Right lobe of liver (tissue), 6 donors: ENCODE measurements at regions not wholly inside any gene's neighbourhood (a gene's known extent, or its start where the extent isn't known, plus 50 kb on each side); places are given as distances from the start of the nearest gene placed in this dataset.

Experiments
- ATAC-seq, 4 donors: fragments of 200-7000 bp; cut with Tn5 transposase; one replicate each; pipeline ENCODE4 v1.9.1; 2020; ENCODE audit warnings: mild to moderate bottlenecking in 4 of 4, moderate library complexity in 4 of 4
- DNase-seq, 3 donors: peaks; one replicate each; pipeline ENCODE4 v3.0.0-alpha.2; 2020
- H3K27ac ChIP-seq, 3 donors: fragments of 200-600 bp; one replicate each; pipeline ENCODE4 v1.8.0; 2022
- H3K27me3 ChIP-seq, 2 donors: fragments of 200-600 bp; one replicate each; pipeline ENCODE4 v1.8.0; 2022
- H3K36me3 ChIP-seq, 4 donors: fragments of 200-600 bp; sonication (generic) in 1 of 4; one replicate each; pipeline versions ENCODE4 v1.5.1 to v1.8.0; 2017 to 2022; ENCODE audit warnings: control low read depth in 1 of 4
- H3K4me1 ChIP-seq, 4 donors: fragments of 200-600 bp; sonication (generic) in 1 of 4; one replicate each; pipeline versions ENCODE4 v1.5.1 to v1.8.0; 2017 to 2022; ENCODE audit warnings: control low read depth in 1 of 4
- H3K4me3 ChIP-seq, 3 donors: fragments of 200-600 bp; one replicate each; pipeline ENCODE4 v1.8.0; 2022
- H3K9me3 ChIP-seq, 4 donors: fragments of 200-600 bp; sonication (generic) in 1 of 4; one replicate each; pipeline versions ENCODE4 v1.5.1 to v1.8.0; 2017 to 2022; ENCODE audit warnings: control low read depth in 1 of 4
- POLR2A ChIP-seq: fragments of 450-650 bp; IDR thresholded peaks from one replicate; pipeline ENCODE4 v1.6.1; 2017; ENCODE audit warnings: antibody characterized with exemption, mild to moderate bottlenecking
- WGBS: methylation state at CpG from one replicate; pipeline ENCODE4 v1.1.6; 2018; ENCODE audit warnings: low coverage, low lambda C conversion rate; ENCODE audit not compliant: insufficient coverage; ENCODE audit errors: missing lambda C conversion rate; 5-methylcytosine and 5-hydroxymethylcytosine counted together
- intact Hi-C, 2 donors: fragments of 100-400 bp; cut with DNase I; formaldehyde crosslinking; loops; one replicate each; pipeline versions ENCODE4 v1.11.2 to v1.14.1; 2022
- TF ChIP-seq, protein P1 (sequence below), 4 donors: fragments of 200-600 bp in 3 of 4; fragments of 450-650 bp in 1 of 4; IDR thresholded peaks; one replicate each; pipeline versions ENCODE4 v1.5.1 to v1.8.0; 2016 to 2022; ENCODE audit warnings: antibody characterized with exemption in 4 of 4, mild to moderate bottlenecking in 2 of 4
- donor health status: DM: no; HTN: yes; CAD: no.
- donor health status: DM: no; HTN: no; CAD: no.
- donor health status: DM: no; HTN: no; CAD: no.
- donor health status: DM: no; HTN: yes; CAD: no.
- donor health status: DM: no; HTN: yes; CAD: no.

DNA sequence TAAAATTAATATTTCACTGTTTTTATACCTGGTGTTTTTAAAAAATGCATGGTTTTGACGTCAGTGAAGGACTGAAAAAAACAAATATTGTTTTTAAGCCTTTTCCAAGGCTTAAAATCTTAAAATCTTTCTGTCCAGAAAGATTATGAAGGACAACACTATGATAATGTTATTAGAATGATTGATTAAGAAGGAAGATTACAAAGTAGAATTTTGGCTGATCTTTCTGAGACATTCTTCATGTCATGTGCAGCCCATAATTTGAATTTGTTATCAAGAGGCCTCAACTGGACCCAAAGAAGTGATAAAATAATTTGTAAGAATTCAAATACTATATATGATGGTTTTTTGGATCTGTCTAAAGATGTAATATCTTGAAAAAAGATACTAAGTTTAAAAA, 584.4 kb upstream of the CXADR start:
- Histone ChIP-seq H3K36me3 (no peaks in the 10 kb centered on the region), H3K27me3 (no peaks in the 10 kb centered on the region), H3K4me3 (no peak overlapping the region), H3K4me1 (no peaks in the 10 kb centered on the region), H3K27ac (no peak overlapping the region), H3K9me3 (no peaks in the 10 kb centered on the region)
- 11% methylated on average over 1 of the region's 1 CpG for WGBS
- DNase-seq (no peak), ATAC-seq (no peak)
- TF ChIP-seq, protein P1, sequence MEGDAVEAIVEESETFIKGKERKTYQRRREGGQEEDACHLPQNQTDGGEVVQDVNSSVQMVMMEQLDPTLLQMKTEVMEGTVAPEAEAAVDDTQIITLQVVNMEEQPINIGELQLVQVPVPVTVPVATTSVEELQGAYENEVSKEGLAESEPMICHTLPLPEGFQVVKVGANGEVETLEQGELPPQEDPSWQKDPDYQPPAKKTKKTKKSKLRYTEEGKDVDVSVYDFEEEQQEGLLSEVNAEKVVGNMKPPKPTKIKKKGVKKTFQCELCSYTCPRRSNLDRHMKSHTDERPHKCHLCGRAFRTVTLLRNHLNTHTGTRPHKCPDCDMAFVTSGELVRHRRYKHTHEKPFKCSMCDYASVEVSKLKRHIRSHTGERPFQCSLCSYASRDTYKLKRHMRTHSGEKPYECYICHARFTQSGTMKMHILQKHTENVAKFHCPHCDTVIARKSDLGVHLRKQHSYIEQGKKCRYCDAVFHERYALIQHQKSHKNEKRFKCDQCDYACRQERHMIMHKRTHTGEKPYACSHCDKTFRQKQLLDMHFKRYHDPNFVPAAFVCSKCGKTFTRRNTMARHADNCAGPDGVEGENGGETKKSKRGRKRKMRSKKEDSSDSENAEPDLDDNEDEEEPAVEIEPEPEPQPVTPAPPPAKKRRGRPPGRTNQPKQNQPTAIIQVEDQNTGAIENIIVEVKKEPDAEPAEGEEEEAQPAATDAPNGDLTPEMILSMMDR (IDR thresholded peaks at IDR 0.05) = no peak
- no peak for TF ChIP-seq POLR2A
- intact Hi-C loops = no loop called here

DNA sequence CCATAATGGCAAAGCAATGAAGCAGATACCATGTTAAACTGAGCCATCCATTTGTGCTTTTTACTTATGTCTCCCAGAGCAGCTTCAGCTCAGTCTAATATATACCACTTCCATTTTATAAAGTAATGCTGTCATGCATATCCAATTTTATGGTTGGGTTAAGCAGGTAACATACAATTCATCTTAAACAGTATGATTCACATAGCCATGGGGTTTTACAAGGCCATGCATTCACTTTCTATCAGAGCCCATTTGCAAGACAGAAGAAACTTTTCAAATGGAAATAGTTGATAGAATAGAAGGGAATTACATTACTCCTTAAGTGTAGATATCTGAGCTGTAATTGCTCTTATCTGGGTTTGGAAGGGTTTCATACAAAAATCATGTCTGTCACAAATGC, 580.5 kb upstream of the CXADR start:
- intact Hi-C loops = no loop called here
- Histone ChIP-seq H3K9me3 (no peaks in the 10 kb centered on the region), H3K27me3 (no peaks in the 10 kb centered on the region), H3K27ac (no peak overlapping the region), H3K36me3 (no peaks in the 10 kb centered on the region), H3K4me1 (no peaks in the 10 kb centered on the region), H3K4me3 (no peak overlapping the region)
- DNase-seq (no peak), ATAC-seq (no peak)
- TF ChIP-seq POLR2A = no peak
- TF ChIP-seq, protein P1 (IDR thresholded peaks at IDR 0.05) = no peak

DNA sequence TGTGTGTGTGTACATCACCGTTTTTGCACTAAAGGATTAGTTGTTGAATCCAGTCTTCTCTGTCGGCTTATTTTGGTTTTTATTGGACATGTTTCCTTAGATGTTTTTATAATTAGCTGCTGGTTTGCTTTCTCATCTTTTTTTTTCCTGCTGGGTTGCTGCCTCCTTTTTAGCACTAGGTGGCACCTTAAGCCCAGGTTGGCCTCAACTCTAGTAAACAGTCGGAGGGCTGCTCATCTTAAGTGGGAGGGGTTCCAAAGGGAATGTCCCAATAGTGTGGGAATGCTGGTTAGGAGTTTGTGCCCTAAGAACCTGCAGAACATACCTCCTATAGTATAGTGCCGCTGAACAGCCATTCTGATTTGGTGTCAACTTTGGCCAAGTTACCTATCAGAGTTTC, 570.1 kb upstream of the CXADR start:
- DNase-seq = no peak
- no peak overlapping the region for H3K27ac ChIP-seq
- TF ChIP-seq, protein P1 (IDR thresholded peaks at IDR 0.05) = peak; percentile 50 to 59 (median 52)
- TF ChIP-seq POLR2A = no peak
- H3K4me1 ChIP-seq = no peaks in the 10 kb centered on the region
- intact Hi-C loops = loop anchor here in 1 of 2 donors (10.0 kb wide), 1 partner anchor 102 kb away; no protein-coding TSS in a partner anchor
- H3K9me3 ChIP-seq = no peaks in the 10 kb centered on the region
- peak; percentile 63 to 85 (median 72) for ATAC-seq
- H3K4me3 ChIP-seq = no peak overlapping the region
- no peaks in the 10 kb centered on the region for H3K36me3 ChIP-seq
- WGBS = 48% methylated on average over 4 of the region's 4 CpGs
- no peaks in the 10 kb centered on the region for H3K27me3 ChIP-seq

DNA sequence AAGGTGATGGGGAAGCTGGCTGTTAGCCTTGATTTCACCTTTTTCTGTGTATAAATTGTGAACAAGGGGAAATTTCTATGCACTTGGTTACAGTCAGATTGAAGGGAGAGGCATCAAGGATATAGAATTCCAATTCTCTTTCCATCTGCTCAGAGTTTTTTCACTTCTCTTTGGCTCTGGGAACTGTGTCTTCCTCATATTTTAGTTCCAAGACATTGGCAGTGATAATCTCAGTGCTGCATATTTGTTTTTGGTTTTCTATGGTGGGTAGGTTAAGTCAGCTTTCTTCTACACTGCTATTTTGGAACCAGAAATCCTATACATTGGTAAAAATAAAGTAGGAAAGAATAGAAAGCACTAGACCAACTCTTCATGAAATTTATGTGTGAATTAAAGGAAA, 569.6 kb upstream of the CXADR start:
- ATAC-seq (no peak), DNase-seq (no peak)
- Histone ChIP-seq H3K9me3 (no peaks in the 10 kb centered on the region), H3K36me3 (no peaks in the 10 kb centered on the region), H3K4me3 (no peak overlapping the region), H3K27me3 (no peaks in the 10 kb centered on the region), H3K27ac (no peak overlapping the region), H3K4me1 (no peaks in the 10 kb centered on the region)
- TF ChIP-seq, protein P1 (IDR thresholded peaks at IDR 0.05) = no peak
- no peak for TF ChIP-seq POLR2A
- intact Hi-C loops = loop anchor here in 1 of 2 donors (10.0 kb wide), 1 partner anchor 102 kb away; no protein-coding TSS in a partner anchor

GRCh38 chr21:16945580-16945979, 567.3 kb upstream of the CXADR start:
- peak in 2 of 3 donors; percentile 52 to 57 for DNase-seq
- Histone ChIP-seq H3K36me3 (no peaks in the 10 kb centered on the region), H3K4me3 (no peak overlapping the region), H3K9me3 (no peaks in the 10 kb centered on the region), H3K27me3 (no peaks in the 10 kb centered on the region), H3K27ac (no peak overlapping the region), H3K4me1 (no peaks in the 10 kb centered on the region)
- WGBS = 40% methylated on average over 1 of the region's 3 CpGs
- intact Hi-C loops = loop anchor here in 1 of 2 donors (10.0 kb wide), 1 partner anchor 99 kb away; no protein-coding TSS in a partner anchor
- TF ChIP-seq POLR2A = no peak
- TF ChIP-seq, protein P1 (IDR thresholded peaks at IDR 0.05) = no peak
- peak; percentile 17 to 73 (median 44) for ATAC-seq
